HL-60 (cell line): ENCODE measurements at regions not wholly inside any gene's neighbourhood (a gene's known extent, or its start where the extent isn't known, plus 50 kb on each side); places are given as distances from the start of the nearest gene placed in this dataset.
A peak's percentile ranks its signal among the peaks of the same experiment; 100 is the strongest.

Source experiments
- DNase-seq, 2 experiments: peaks; one replicate each; pipeline ENCODE4 v3.0.0-alpha.2; 2010 to 2020; ENCODE audit warnings: low read depth in 1 of 2, low spot score in 1 of 2
- H3K27ac ChIP-seq: fragments of 250-450 bp; sonication (Bioruptor Pico); replicated peaks from 2 replicates; pipeline ENCODE4 v1.5.1; 2020; ENCODE audit warnings: mild to moderate bottlenecking, moderate library complexity
- H3K27me3 ChIP-seq: fragments of 250-450 bp; sonication (Bioruptor Pico); 2 replicates; pipeline ENCODE4 v1.5.1; 2021; ENCODE audit warnings: mild to moderate bottlenecking, moderate library complexity; ENCODE audit not compliant: insufficient read depth, poor library complexity, severe bottlenecking
- H3K4me3 ChIP-seq: replicated peaks from 2 replicates; pipeline ENCODE4 v1.5.1; 2011; ENCODE audit warnings: mild to moderate bottlenecking, control low read depth, low read length; ENCODE audit not compliant: insufficient read depth
- CTCF ChIP-seq: IDR thresholded peaks from one replicate; pipeline ENCODE4 v1.5.1; 2011; ENCODE audit warnings: low read length, control low read depth, inconsistent platforms; ENCODE audit not compliant: insufficient read depth
- GABPA ChIP-seq: IDR thresholded peaks from 2 replicates; pipeline ENCODE4 v1.6.1; 2012; ENCODE audit warnings: low read depth
- POLR2AphosphoS5 ChIP-seq: IDR thresholded peaks from 2 replicates; pipeline ENCODE4 v1.6.1; 2012; ENCODE audit warnings: low read depth
- REST ChIP-seq: IDR thresholded peaks from 2 replicates; pipeline ENCODE4 v1.6.1; 2012; ENCODE audit warnings: low read depth; ENCODE audit not compliant: insufficient replicate concordance
- SPI1 ChIP-seq: IDR thresholded peaks from 2 replicates; pipeline ENCODE4 v1.6.1; 2012; ENCODE audit warnings: low read depth, mild to moderate bottlenecking, borderline replicate concordance

DNA sequence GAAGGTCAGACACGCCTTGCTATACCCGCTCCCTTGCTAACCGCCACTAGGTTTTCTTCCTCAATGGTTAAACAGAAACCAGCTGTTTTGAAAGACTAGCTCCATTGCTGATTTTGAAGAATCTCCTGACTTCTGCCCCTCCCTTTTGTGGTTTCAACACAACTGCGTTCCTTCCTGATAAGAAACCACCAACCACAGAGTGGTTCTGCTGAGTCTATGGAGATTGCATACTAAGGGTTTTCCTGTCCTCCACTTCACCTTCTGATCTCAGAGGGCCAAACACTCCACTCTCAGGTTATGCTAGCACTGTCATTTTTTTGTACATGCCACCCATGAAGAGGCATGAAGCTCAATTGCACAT is 207.9 kb downstream of the MYLK4 start:
- H3K4me3 ChIP-seq = no peak overlapping the region
- H3K27ac ChIP-seq = peak overlapping the region; percentile 80
- peak; percentile 90 to 97 for DNase-seq
- no peaks in the 10 kb centered on the region for H3K27me3 ChIP-seq
- peak; percentile 100 for TF ChIP-seq POLR2AphosphoS5
- TF ChIP-seq GABPA = no peak
- peak; percentile 54; the same call in 1 of the 2 replicates for TF ChIP-seq SPI1
- TF ChIP-seq REST = peak; percentile 14
- no peak for TF ChIP-seq CTCF

- H3K27ac ChIP-seq = peak overlapping the region; percentile 80
- TF ChIP-seq SPI1 (no peak), CTCF (no peak), REST (no peak), GABPA (no peak), POLR2AphosphoS5 (no peak)
- no peak overlapping the region for H3K4me3 ChIP-seq
- H3K27me3 ChIP-seq = no peaks in the 10 kb centered on the region
- DNase-seq = no peak
Observed at GRCh38 chr6:2542101-2542857, 208.4 kb downstream of the MYLK4 start.

GRCh38 chr6:2536451-2536850 is 214.3 kb downstream of the MYLK4 start:
- no peak overlapping the region for H3K4me3 ChIP-seq
- H3K27ac ChIP-seq = no peak overlapping the region
- no peak for DNase-seq
- H3K27me3 ChIP-seq = no peaks in the 10 kb centered on the region
- TF ChIP-seq POLR2AphosphoS5 = no peak
- TF ChIP-seq REST = no peak
- no peak for TF ChIP-seq CTCF
- no peak for TF ChIP-seq GABPA
- TF ChIP-seq SPI1 = no peak
